ENCODE measurements at regions not wholly inside any gene's neighbourhood (a gene's known extent, or its start where the extent isn't known, plus 50 kb on each side); places are given as distances from the start of the nearest gene placed in this dataset.

DNA sequence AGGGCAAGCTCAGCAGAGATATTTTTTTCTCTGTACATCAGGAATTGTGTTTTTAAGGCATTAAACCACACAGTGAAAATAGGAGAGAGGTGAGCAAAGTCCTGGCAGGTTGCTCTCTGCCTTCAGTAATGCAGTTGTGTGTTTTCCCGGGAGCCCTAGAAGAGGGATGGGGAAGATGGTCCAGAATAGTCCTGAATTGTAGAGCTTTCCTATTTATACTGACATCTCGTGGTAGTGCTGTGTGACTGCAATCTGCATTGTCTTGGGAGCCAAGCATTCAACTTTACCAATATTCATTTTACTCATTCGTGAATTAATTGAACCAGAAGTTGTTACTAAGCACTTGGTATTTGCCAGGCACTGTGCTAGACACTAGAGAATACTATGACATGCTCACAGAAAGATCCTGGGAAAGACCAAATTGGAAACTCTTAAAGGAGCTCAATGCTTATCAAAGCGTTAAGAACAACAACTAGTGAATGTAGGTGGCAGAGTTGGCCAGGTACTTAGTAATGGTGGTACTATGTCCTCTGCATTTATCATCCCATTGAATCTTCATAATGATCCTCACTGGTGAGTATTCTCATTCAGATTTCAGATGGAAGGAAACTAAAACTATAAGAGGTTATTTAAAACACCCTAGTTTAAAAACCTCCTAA lies 214.6 kb downstream of the TRIB2 start:
- DNase-seq (ENCODE audit: low spot score) = peak; percentile 70

DNA sequence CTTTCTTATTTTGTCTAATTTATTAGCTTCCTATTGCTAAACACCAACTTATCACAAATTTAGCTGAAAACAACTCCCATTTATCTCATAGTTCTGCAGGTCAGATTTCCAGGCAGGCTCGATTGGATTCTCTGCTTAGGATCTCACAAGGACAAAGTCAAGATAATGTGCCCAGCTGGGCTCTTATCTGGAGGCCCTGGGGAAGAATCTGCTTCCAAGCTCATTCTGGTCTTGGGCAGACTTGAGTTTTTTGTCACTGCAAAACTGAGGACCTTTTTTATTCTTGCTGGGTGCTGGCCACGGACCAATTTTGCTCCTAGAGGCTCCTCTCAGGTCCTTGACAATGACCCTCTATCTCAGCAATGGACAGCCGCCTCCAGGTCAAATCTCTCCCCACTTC lies 215.5 kb downstream of the TRIB2 start:
- no peak for DNase-seq (ENCODE audit: low spot score)

- no peak for DNase-seq (ENCODE audit: low spot score)
These were observed 217.5 kb downstream of the TRIB2 start for GRCh38 chr2:12934146-12934756.

GRCh38 chr2:12935222-12935621 lies 218.5 kb downstream of the TRIB2 start:
- DNase-seq (ENCODE audit: low spot score) = peak; percentile 55

DNA sequence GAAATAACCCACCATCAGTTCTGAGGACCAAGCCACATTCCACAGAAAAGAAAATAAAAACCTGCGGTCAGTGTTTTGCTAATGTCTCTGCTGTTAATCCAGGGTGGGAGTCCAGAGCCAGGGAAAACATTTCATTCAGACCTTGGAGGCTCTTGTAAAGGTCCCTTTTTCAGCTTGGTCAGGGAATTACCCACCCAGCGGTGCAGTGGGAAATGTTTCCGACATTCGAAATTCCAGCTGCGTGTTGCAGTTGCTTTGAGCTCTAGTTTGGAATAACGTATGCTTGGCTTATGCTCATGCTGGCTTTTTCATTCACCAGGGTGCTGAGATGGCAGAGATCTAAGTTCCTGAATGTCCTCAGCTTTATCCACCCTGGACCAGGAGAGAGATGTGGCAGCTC lies 219.1 kb downstream of the TRIB2 start:
- no peak for DNase-seq (ENCODE audit: low spot score)

GRCh38 chr2:12941203-12941602 lies 224.5 kb downstream of the TRIB2 start:
- DNase-seq (ENCODE audit: low spot score) = no peak

- DNase-seq (ENCODE audit: low spot score) = no peak
These were observed 231.7 kb downstream of the TRIB2 start for GRCh38 chr2:12948231-12948960.

DNA sequence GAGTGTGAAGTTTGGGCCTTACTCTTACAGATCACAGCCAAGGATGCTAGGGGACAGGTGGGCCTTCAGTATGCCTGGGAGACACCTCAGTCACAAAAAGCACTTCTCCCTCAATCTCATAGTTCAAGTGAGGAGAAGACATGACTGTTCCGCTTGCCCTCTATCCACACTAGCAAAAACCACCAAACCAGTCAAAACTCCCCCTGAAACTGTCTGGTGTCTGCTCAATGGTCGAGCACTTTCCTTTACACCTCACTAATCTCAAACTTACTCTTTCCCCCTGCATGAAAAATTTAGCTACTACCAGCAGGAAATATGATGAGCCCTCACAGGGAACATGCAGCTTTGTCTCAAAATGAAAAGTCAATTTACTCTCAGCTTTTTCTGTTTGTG lies 232.2 kb downstream of the TRIB2 start:
- no peak for DNase-seq (ENCODE audit: low spot score)

DNA sequence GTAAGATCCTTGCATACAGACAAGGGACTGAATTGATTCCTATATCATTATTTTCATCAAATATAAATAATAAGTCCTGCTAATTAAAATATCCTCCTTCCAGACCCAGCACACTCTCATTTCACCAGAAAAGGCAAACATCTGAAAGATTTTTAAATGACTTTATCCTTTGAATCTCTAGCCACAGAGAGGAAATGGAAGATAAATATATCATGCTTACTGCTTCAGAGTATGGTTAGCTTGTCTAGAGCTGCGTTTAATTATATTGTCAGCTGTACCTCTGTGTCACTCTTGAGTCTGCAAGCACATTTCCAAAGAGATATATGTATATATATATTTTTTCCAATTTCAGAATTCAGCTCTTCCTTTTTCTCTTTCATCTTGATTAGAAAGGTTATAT lies 232.7 kb downstream of the TRIB2 start:
- no peak for DNase-seq (ENCODE audit: low spot score)

DNA sequence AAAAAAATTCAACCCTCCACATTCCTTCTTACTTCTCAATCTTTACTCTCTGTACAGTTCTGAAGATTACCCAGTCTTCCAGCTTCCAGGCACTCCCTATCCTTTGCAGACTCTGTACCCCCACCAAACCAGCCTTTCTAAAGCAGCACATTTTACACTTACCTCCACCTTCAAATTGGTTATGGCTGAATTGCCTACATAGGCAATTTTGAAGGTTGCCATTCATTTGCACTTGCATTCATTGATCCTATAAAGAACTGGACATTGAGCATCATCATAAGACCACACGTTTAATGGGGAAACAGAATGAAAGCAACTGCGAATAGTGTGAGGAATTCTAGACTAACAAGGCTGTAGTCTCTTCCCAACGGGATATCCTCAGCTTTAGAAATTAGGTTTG lies 233.4 kb downstream of the TRIB2 start:
- no peak for DNase-seq (ENCODE audit: low spot score)

- no peak for DNase-seq (ENCODE audit: low spot score)
These were observed 234.4 kb downstream of the TRIB2 start for GRCh38 chr2:12950957-12951656.

- DNase-seq (ENCODE audit: low spot score) = no peak
These were observed 234.9 kb downstream of the TRIB2 start for GRCh38 chr2:12951657-12951973.

DNA sequence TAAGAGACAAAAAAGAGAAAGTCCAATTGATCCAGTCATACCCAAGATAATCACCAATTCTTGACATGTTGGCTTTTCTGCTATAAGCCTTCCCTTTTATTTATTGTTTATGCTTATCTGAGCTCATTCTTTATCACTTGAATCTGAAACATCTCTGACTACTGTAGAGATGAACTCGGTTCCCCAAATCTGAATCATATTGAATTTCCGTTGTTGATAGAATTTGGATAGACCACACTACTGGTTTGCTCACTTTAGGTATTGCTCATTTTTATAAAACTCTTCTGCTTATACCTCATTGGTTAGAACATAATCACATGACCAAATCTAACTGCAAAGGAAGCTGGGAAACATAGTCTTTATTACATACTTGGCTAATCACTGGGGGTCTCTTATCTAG lies 236.9 kb downstream of the TRIB2 start:
- no peak for DNase-seq (ENCODE audit: low spot score)

DNA sequence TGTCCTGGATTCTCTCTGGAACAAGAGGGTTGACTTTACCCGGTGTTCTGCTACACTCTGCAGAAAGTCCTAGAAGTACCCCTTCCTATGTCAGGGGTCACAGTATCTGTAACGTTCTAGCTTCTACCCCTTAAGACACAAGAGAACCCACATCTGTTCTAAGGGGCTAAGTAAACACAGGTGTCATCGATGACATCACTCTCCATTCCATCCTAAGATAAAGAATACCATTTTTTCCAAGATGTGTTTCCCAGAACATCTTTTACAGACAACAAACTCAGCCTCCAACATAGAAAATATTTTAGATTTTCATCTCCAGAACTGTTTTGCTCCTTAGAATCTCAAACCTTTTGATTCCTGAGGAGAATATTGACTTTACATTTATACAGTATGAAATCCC lies 239.1 kb downstream of the TRIB2 start:
- no peak for DNase-seq (ENCODE audit: low spot score)

DNA sequence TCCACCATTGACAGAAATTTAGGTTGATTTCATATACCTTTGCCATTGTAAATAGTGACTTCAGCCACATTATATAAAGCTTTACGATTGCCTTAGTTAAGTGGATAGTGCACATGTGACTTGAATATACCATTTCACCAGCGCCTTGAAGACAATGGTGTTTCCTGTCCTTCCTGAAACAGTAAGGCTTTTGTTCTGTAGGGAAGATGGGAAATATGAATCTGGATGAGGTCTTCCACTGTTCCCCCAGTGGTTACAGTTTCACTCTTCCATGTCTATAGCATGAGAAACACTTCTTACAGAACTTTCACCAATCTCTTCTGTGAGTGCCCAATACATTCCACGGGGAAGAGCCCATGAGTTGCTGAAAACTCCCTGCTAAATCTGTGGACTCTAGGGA lies 240.5 kb downstream of the TRIB2 start:
- DNase-seq (ENCODE audit: low spot score) = no peak

GRCh38 chr2:12959935-12960334 lies 243.2 kb downstream of the TRIB2 start:
- no peak for DNase-seq (ENCODE audit: low spot score)

GRCh38 chr2:12960671-12961070 lies 243.9 kb downstream of the TRIB2 start:
- DNase-seq (ENCODE audit: low spot score) = no peak

GRCh38 chr2:12964904-12965539 lies 248.3 kb downstream of the TRIB2 start:
- DNase-seq (ENCODE audit: low spot score) = no peak

- peak; percentile 17 for DNase-seq (ENCODE audit: low spot score)
These were observed 249.0 kb downstream of the TRIB2 start for GRCh38 chr2:12965540-12966269.

DNA sequence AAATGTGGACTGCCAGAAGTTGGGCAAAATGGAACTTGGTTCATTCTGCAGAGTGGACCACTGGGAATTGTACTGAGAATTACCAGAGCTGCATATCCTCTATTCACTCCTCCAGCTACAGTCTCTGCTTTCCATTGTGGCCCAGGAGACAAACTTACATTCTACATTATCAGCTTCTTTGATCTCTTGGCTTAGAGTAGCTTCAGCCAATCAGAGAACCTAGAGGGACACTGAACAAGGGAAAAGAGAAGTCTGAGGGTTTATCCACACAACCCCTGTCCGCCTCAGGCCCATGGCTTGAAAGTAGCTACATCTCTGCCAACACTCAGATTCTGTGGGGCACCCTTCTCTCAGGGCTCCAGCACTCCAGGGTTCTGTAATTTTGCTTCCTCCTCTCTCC lies 251.1 kb downstream of the TRIB2 start:
- no peak for DNase-seq (ENCODE audit: low spot score)

GRCh38 chr2:12968399-12968798 lies 251.7 kb downstream of the TRIB2 start:
- DNase-seq (ENCODE audit: low spot score) = no peak

GRCh38 chr2:12970861-12971260 lies 254.1 kb downstream of the TRIB2 start:
- DNase-seq (ENCODE audit: low spot score) = no peak
